Caki2 (cell line): ENCODE measurements at regions not wholly inside any gene's neighbourhood (a gene's known extent, or its start where the extent isn't known, plus 50 kb on each side); places are given as distances from the start of the nearest gene placed in this dataset.

Source experiments
- DNase-seq: peaks from one replicate; pipeline ENCODE4 v3.0.0-alpha.2; 2015; ENCODE audit warnings: low read depth
- in situ Hi-C: cut with HindIII; loops from 2 replicates; pipeline ENCODE4 v1.10.0; 2016; ENCODE audit warnings: low sequenced_read_pairs, low pct_unique_long_range_greater_than_20kb, mixed read lengths

DNA sequence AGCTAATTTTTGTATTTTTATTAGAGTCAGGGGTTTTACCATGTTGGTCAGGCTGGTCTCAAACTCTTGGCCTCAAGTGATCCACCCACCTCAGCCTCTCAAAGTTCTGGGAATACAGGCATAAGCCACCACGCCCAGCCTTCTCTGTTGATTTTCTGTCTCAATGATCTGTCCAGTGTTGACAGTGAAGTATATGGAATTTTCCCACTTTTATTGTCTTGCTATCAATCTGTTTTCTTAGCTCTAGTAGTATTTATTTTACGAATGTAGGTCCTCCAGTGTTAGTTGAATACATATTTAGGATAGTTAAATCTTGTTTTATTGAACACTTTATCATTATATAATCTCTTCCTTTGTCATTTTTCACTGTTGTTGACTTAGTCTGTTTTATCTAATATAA, 1603.9 kb downstream of the ADGRL3 start:
- no peak for DNase-seq
- in situ Hi-C loops = no loop called here

DNA sequence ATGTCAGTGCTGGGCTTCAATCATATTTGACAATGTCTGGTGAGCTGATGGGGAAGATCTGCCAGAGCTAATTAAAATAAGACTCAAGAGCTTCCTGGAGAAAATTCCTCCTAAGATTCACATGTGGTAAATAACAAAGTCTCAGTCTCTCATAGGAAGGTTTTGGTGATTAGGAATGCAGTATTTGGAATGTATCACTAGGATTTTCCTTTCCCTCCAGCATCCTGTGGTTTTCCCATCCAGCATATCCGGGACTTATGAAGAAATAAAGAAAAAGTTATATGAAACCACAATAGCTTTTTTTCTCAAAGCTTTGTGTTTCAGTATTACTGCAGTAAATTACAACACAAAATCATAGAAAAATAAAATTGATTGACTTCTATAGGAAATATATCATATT, 1597.1 kb downstream of the ADGRL3 start:
- in situ Hi-C loops = no loop called here
- DNase-seq = no peak

DNA sequence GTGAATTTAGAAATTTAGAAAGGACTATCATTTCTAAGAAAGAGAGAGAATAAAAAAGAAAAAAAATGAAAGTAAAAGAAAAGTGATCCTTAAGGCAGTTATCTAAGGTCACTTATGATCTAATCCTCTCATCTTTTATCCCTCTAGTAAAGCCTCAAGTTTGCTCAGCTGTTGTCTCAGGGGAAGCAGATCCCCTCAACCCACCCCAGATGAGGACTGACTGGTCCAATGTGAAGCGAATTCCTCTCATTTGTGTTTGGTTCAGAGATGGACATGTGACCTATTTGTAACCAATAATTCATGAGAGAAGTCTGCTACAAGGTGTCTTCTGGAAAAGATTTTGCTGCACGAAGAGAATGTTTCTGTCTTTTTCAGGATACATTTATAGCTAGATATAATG, 1591.3 kb downstream of the ADGRL3 start:
- in situ Hi-C loops = no loop called here

GRCh38 chr4:62771983-62772557, 1571.9 kb downstream of the ADGRL3 start:
- in situ Hi-C loops = no loop called here
- no peak for DNase-seq

More for the DNA sequence above, 1591.3 kb downstream of the ADGRL3 start:
- DNase-seq = no peak

DNA sequence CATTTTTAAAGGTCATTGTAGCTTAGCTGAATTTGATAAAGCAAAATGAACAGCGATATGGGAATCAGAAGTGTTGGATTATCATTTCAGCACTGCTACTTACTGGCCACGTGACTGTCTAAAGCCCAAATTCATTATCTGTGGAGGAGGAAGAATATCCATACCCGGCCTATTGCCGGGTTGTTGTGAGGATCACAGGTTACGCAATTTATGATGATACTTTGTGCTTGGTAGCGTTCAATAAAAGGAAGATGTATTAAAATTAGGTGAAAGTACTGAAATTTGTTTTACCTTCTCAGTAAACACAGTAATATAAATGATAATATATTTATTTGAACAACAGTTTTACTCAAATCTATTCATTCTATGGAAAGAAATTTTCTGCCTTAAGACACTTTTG, 1540.2 kb downstream of the ADGRL3 start:
- in situ Hi-C loops = no loop called here
- DNase-seq = no peak

- no peak for DNase-seq
- in situ Hi-C loops = no loop called here
Measured at GRCh38 chr4:62717154-62717553, 1517.0 kb downstream of the ADGRL3 start.

DNA sequence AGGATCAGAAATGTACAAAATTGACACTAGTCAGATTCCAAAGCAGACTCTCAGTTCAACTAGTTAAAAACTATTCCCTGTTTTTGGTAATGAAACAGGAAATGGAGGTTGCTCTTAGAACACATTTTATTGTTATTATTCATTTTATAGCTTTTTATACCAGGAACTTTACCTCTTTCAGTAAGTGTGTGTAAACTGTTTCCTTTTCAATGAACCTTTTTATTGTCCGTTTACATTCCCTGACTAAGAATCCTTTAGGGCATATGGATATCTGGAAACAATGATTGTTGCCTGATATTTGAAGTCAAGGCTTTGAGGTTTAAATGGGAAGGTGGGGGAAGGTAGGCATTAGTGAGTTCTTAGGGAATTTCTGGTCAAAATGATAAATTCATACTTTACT, 1511.4 kb downstream of the ADGRL3 start:
- DNase-seq = no peak
- in situ Hi-C loops = no loop called here

- DNase-seq = peak; percentile 2
- in situ Hi-C loops = no loop called here
Measured at GRCh38 chr4:62709618-62710252, 1509.6 kb downstream of the ADGRL3 start.

DNA sequence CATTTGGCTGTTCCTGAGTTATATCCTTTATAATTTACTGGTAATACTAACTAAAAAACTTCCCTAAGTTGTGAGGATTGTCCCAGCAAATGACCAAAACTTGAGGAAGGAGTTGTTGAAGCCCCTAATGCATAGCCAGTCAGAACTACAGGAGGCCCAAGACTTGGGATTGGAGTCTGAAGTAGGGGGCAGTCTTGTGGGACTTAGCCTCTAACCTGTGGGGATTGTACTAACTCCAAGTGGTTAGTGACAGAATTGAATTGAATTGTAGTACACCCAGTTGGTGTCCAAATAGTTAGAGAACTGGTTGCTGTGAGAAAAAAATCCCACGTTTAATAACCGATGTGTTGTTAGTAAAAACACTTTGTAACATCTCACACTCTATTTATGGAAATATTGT, 1506.3 kb downstream of the ADGRL3 start:
- DNase-seq = no peak
- in situ Hi-C loops = no loop called here

GRCh38 chr4:62683799-62684566, 1483.9 kb downstream of the ADGRL3 start:
- in situ Hi-C loops = no loop called here
- no peak for DNase-seq

GRCh38 chr4:62676962-62677361, 1476.8 kb downstream of the ADGRL3 start:
- in situ Hi-C loops = no loop called here

DNA sequence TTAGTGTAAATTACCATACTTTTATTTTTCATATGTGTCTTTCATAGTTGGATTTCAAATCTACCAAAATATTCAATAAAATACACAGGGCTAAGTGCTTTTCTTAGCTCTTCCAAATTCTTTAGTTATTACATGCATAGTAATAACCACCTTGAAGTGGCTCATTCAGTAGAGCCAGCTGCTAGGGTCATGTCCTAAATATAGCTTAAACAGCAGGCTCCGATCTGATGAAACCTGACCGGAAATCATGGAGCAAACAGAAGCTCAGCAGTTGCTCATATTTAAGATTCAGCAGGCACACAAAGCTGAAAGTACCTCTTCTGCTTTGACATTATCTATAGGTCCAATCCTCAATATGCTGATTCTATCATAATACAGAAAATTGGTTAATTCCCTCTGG, 1470.4 kb downstream of the ADGRL3 start:
- DNase-seq = no peak
- in situ Hi-C loops = no loop called here

More at GRCh38 chr4:62676962-62677361, 1476.8 kb downstream of the ADGRL3 start:
- DNase-seq = no peak

- no peak for DNase-seq
- in situ Hi-C loops = no loop called here
Measured at GRCh38 chr4:62661821-62662220, 1461.7 kb downstream of the ADGRL3 start.

GRCh38 chr4:62656006-62656405, 1455.9 kb downstream of the ADGRL3 start:
- DNase-seq = no peak
- in situ Hi-C loops = no loop called here

GRCh38 chr4:62644372-62644771, 1444.2 kb downstream of the ADGRL3 start:
- in situ Hi-C loops = no loop called here
- DNase-seq = peak; percentile 1

GRCh38 chr4:62640296-62640695, 1440.2 kb downstream of the ADGRL3 start:
- no peak for DNase-seq
- in situ Hi-C loops = no loop called here

DNA sequence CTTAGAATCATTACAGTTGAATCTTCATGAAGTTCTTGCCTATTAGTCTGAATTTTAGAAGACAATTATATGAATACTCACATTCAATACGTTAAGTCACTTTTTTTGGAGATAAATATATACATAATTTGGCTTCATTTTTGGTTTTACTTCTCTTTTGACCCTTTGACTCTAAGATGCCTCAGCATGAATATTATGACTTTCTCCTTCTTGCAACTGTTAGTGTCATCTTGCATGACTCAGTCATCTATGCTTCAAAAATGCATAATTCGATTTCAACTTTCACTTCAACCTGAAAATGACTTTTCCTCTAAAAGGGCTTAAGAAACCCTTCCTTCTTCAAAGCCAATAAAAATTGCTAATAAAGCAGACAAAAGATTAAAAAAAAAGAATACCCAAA, 1427.5 kb downstream of the ADGRL3 start:
- DNase-seq = no peak
- in situ Hi-C loops = no loop called here

DNA sequence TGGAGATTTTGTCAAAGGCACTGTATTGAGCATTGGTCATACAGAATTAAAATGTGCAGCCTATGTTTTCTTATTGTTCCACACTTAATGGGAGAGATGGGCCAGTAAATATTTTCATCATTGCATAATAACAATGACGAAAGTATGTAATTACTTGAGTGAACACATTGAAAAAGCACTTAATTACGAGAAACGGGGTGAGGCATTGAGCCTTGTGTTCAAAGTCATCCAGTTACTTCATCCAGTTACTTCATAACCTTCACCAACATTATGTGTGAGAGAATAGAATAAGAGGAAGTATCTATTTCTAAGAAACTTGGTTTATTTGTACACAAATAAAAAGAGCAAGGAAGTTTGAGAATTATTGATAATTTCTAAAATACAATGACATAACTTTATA, 1427.0 kb downstream of the ADGRL3 start:
- DNase-seq = no peak
- in situ Hi-C loops = no loop called here

- in situ Hi-C loops = no loop called here
- DNase-seq = no peak
Measured at GRCh38 chr4:62622089-62622488, 1422.0 kb downstream of the ADGRL3 start.

DNA sequence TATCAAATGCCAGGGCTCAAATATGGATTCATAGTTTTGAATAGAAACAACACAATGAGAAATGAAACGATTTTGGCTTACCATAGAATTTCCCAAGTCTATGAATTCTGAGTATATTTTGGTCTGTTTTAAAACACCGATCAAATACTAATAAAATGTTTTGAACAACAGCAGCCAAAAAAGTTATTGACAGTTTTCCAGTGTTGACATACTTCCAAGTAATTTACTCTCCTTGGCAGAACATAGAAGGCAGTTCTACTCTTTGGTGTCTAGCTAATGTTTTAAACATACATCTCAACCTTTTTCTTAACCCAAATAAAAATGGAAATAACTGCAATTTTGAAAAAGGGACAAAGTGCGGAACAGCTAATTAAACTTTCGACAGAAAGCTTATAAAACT, 1419.8 kb downstream of the ADGRL3 start:
- in situ Hi-C loops = no loop called here
- no peak for DNase-seq
